Neural cell (in vitro differentiated cells): ENCODE measurements at regions not wholly inside any gene's neighbourhood (a gene's known extent, or its start where the extent isn't known, plus 50 kb on each side); places are given as distances from the start of the nearest gene placed in this dataset.

Source experiments
- CTCF ChIP-seq: fragments of 450-650 bp; IDR thresholded peaks from 2 replicates; pipeline ENCODE4 v1.5.1; 2014; ENCODE audit warnings: antibody characterized with exemption, mild to moderate bottlenecking, moderate library complexity; ENCODE audit not compliant: poor library complexity, severe bottlenecking
- EP300 ChIP-seq: fragments of 450-650 bp; conservative IDR thresholded peaks from 2 replicates; pipeline ENCODE4 v1.6.1; 2014; ENCODE audit warnings: antibody characterized with exemption, mild to moderate bottlenecking, moderate library complexity; ENCODE audit not compliant: poor library complexity, severe bottlenecking
- EZH2 ChIP-seq: fragments of 200-600, 300-800 bp; shearing (Covaris generic), sonication (generic); IDR thresholded peaks from 2 replicates; pipeline ENCODE4 v1.6.1; 2014; ENCODE audit warnings: antibody characterized with exemption, low read length, borderline replicate concordance, mild to moderate bottlenecking; ENCODE audit not compliant: insufficient read depth, poor library complexity, severe bottlenecking
- POLR2AphosphoS5 ChIP-seq: IDR thresholded peaks from 2 replicates; pipeline ENCODE4 v1.6.1; 2012
- RAD21 ChIP-seq: fragments of 450-650 bp; conservative IDR thresholded peaks from 2 replicates; pipeline ENCODE4 v1.6.1; 2014; ENCODE audit warnings: antibody characterized with exemption, mild to moderate bottlenecking, moderate library complexity
- REST ChIP-seq: IDR thresholded peaks from 2 replicates; pipeline ENCODE4 v1.6.1; 2012; ENCODE audit warnings: borderline replicate concordance
- TAF1 ChIP-seq: IDR thresholded peaks from 2 replicates; pipeline ENCODE4 v1.6.1; 2012; ENCODE audit warnings: low read depth

DNA sequence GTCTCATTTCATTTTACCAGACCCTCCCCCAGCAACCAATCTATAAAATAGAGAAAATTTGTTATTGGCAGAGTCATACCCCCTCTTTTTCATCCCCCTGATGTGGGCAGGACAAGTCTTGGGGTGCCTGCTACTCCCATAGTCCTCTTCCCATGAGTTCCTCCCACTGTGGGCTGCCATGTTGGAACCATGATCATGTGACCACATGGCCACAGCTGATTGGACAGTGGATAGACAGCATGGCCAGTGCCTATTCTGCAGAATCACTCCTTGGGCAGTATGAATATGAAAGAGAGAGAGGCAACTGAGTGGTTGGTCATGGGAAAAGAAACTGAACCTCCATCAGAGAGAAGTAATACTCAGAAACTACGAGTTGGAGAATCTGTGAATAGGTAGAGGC is 84.9 kb downstream of the PDCL3 start:
- TF ChIP-seq CTCF: no peak
- no peak for TF ChIP-seq EP300
- no peak for TF ChIP-seq POLR2AphosphoS5
- TF ChIP-seq EZH2: no peak
- TF ChIP-seq REST: no peak
- TF ChIP-seq TAF1: no peak
- no peak for TF ChIP-seq RAD21
